ENCODE measurements at regions not wholly inside any gene's neighbourhood (a gene's known extent, or its start where the extent isn't known, plus 50 kb on each side); places are given as distances from the start of the nearest gene placed in this dataset.
A peak's percentile ranks its signal among the peaks of the same experiment; 100 is the strongest.

DNA sequence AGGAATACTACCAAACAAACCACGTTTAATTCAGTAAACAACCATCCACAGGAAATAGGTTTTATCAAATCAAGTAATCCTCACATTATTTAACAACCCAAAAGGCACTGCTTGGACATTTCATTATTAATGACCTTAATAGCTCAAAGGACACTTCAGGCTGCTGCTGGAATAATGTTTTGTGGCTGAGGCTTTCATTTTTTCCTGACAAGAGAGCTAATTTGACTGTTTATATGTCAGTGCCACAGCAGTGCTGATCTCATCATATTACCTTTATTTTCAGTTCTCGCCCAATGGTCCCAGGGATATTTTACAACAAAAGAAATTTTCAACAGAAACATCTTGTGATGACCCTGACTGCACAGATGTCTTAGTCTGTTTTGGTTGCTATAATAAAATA is 589.8 kb upstream of the GRAMD2B start:
- intact Hi-C loops (cut with micrococcal nuclease; ENCODE audit: unreplicated experiment): loop anchor here (10.0 kb wide), 2 partner anchors 139 to 349 kb away; no protein-coding TSS in a partner anchor
- no TSS peak for BruUV-seq (replicated peaks)
- no peak for ATAC-seq
- TF ChIP-seq CTCF (IDR thresholded peaks at IDR 0.05): no peak
- ChIA-PET CTCF (no interaction called here), POLR2A (no interaction called here)
- in situ Hi-C loops (cut with HindIII; ENCODE audit: low pct_unique_long_range_greater_than_20kb, low sequenced_read_pairs): no loop called here
- H3K4me3 ChIP-seq (ENCODE audit: low read depth in 2 of 2, low read length in 2 of 2): no peak overlapping the region
- peaks cover 5% of the 10 kb centered on the region for H3K4me1 ChIP-seq (ENCODE audit: control insufficient read depth, insufficient read depth, low read length)
- H3K36me3 ChIP-seq (ENCODE audit: control insufficient read depth, insufficient read depth, low read length): no peaks in the 10 kb centered on the region
- DNase-seq (ENCODE audit: low read depth, low spot score): no peak
- no peaks in the 10 kb centered on the region for H3K9me3 ChIP-seq (ENCODE audit: control insufficient read depth, insufficient read depth, low read depth, low read length)
- H3K27me3 ChIP-seq (ENCODE audit: control insufficient read depth, insufficient read depth, low read length): no peaks in the 10 kb centered on the region
- H3K27ac ChIP-seq (ENCODE audit: low read length): peak overlapping the region; percentile 66; the same call in 1 of the 2 replicates

DNA sequence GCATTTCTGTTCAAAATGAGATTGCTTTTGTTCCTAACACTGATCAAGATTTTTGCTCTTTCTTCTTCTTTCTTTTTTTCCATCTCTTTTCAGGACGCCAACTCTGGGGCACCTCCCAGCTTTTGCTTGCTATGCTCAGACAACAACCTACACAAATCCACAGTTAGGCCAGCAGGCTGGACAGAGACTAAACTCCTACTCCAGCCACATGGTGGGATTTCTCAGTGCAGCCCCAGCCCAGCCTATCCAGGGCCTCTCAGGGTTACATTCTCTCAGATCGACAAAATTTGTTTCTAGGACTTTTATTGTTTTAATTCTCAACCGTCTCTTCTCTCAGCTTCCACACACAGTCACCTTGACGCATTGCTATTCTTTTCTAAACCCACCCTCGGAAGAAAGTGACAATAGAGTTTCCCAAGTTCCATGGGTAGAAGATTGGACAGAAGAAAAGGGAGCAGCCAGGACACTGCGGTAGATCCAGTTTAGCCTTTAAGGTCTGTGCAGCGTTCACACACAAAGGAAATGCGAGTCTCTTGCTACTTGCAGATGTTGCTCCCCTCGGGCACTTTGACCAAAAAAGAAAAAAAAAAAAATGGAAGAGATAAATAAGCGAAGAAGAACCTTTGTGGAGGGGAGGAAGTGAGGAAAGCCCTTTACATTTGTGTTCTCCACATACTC is 588.6 kb upstream of the GRAMD2B start:
- peaks cover 5% of the 10 kb centered on the region for H3K4me1 ChIP-seq (ENCODE audit: control insufficient read depth, insufficient read depth, low read length)
- intact Hi-C loops (cut with micrococcal nuclease; ENCODE audit: unreplicated experiment) (loop anchor here (10.0 kb wide), 2 partner anchors 140 to 350 kb away; no protein-coding TSS in a partner anchor), in situ Hi-C loops (cut with HindIII; ENCODE audit: low pct_unique_long_range_greater_than_20kb, low sequenced_read_pairs) (no loop called here)
- BruUV-seq (replicated peaks): no TSS peak
- H3K9me3 ChIP-seq (ENCODE audit: control insufficient read depth, insufficient read depth, low read depth, low read length): no peaks in the 10 kb centered on the region
- ChIA-PET POLR2A (interaction anchor here (0.6 kb wide), 1 partner anchor 373 kb away, joined by 9 read pairs; no protein-coding TSS in a partner anchor), CTCF (interaction anchor here (0.6 to 1.5 kb wide), 2 partner anchors 421 to 1173 kb away, joined by 3 to 4 read pairs; no protein-coding TSS in a partner anchor)
- H3K27ac ChIP-seq (ENCODE audit: low read length): peak overlapping the region; percentile 66
- TF ChIP-seq CTCF (IDR thresholded peaks at IDR 0.05): no peak
- TF ChIP-seq, protein P1, sequence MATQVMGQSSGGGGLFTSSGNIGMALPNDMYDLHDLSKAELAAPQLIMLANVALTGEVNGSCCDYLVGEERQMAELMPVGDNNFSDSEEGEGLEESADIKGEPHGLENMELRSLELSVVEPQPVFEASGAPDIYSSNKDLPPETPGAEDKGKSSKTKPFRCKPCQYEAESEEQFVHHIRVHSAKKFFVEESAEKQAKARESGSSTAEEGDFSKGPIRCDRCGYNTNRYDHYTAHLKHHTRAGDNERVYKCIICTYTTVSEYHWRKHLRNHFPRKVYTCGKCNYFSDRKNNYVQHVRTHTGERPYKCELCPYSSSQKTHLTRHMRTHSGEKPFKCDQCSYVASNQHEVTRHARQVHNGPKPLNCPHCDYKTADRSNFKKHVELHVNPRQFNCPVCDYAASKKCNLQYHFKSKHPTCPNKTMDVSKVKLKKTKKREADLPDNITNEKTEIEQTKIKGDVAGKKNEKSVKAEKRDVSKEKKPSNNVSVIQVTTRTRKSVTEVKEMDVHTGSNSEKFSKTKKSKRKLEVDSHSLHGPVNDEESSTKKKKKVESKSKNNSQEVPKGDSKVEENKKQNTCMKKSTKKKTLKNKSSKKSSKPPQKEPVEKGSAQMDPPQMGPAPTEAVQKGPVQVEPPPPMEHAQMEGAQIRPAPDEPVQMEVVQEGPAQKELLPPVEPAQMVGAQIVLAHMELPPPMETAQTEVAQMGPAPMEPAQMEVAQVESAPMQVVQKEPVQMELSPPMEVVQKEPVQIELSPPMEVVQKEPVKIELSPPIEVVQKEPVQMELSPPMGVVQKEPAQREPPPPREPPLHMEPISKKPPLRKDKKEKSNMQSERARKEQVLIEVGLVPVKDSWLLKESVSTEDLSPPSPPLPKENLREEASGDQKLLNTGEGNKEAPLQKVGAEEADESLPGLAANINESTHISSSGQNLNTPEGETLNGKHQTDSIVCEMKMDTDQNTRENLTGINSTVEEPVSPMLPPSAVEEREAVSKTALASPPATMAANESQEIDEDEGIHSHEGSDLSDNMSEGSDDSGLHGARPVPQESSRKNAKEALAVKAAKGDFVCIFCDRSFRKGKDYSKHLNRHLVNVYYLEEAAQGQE (IDR thresholded peaks at IDR 0.05; ENCODE audit: insufficient read depth in 1 of 2, low read depth in 2 of 2, low read length in 1 of 2): no peak; a peak in 1 of 4 replicates
- no peak for TF ChIP-seq SIN3A (IDR thresholded peaks at IDR 0.05; ENCODE audit: borderline replicate concordance, insufficient read depth, low read depth, low read length)
- TF ChIP-seq TCF7L2 (IDR thresholded peaks at IDR 0.05; ENCODE audit: low read depth, low read length): no peak
- TF ChIP-seq POLR2AphosphoS5 (IDR thresholded peaks at IDR 0.05; ENCODE audit: low read depth, low read length): no peak
- H3K27me3 ChIP-seq (ENCODE audit: control insufficient read depth, insufficient read depth, low read length): no peaks in the 10 kb centered on the region
- no peaks in the 10 kb centered on the region for H3K36me3 ChIP-seq (ENCODE audit: control insufficient read depth, insufficient read depth, low read length)
- no peak for DNase-seq (ENCODE audit: low read depth, low spot score)
- ATAC-seq: no peak
- H3K4me3 ChIP-seq (ENCODE audit: low read depth in 2 of 2, low read length in 2 of 2): no peak overlapping the region
